GM18870 (cell line): ENCODE measurements at regions not wholly inside any gene's neighbourhood (a gene's known extent, or its start where the extent isn't known, plus 50 kb on each side); places are given as distances from the start of the nearest gene placed in this dataset.

Experiments
- ATAC-seq: cut with Tn5 transposase; IDR thresholded peaks from one replicate; pipeline ENCODE4 v1.9.1; 2021; ENCODE audit warnings: moderate library complexity; ENCODE audit not compliant: unreplicated experiment

GRCh38 chr10:128630787-128631252 is 504.6 kb upstream of the MKI67 start:
- ATAC-seq, result no peak

GRCh38 chr10:128631801-128632241 is 505.6 kb upstream of the MKI67 start:
- ATAC-seq, result no peak

GRCh38 chr10:128632694-128633093 is 506.5 kb upstream of the MKI67 start:
- ATAC-seq, result no peak

GRCh38 chr10:128633864-128634540 is 507.8 kb upstream of the MKI67 start:
- ATAC-seq, result no peak

GRCh38 chr10:128642023-128642422 is 515.8 kb upstream of the MKI67 start:
- ATAC-seq, result no peak

GRCh38 chr10:128642502-128642901 is 516.3 kb upstream of the MKI67 start:
- no peak for ATAC-seq

- ATAC-seq, result no peak
Measured at GRCh38 chr10:128643658-128644057, 517.4 kb upstream of the MKI67 start.

GRCh38 chr10:128645486-128645885 is 519.3 kb upstream of the MKI67 start:
- ATAC-seq, result no peak

GRCh38 chr10:128646956-128647355 is 520.7 kb upstream of the MKI67 start:
- ATAC-seq, result no peak

GRCh38 chr10:128657548-128657947 is 531.3 kb upstream of the MKI67 start:
- ATAC-seq, result no peak

- ATAC-seq, result no peak
Measured at GRCh38 chr10:128660726-128661125, 534.5 kb upstream of the MKI67 start.

- ATAC-seq, result no peak
Measured at GRCh38 chr10:128661404-128662197, 535.4 kb upstream of the MKI67 start.

- ATAC-seq, result no peak
Measured at GRCh38 chr10:128662520-128662919, 536.3 kb upstream of the MKI67 start.

GRCh38 chr10:128664729-128665128 is 538.5 kb upstream of the MKI67 start:
- ATAC-seq, result no peak

GRCh38 chr10:128675405-128675804 is 549.2 kb upstream of the MKI67 start:
- no peak for ATAC-seq

- ATAC-seq, result no peak
Measured at GRCh38 chr10:128680116-128680515, 553.9 kb upstream of the MKI67 start.

- ATAC-seq, result no peak
Measured at GRCh38 chr10:128684215-128684614, 558.0 kb upstream of the MKI67 start.

- ATAC-seq, result no peak
Measured at GRCh38 chr10:128686630-128687278, 560.5 kb upstream of the MKI67 start.

- ATAC-seq, result no peak
Measured at GRCh38 chr10:128687408-128687807, 561.2 kb upstream of the MKI67 start.

GRCh38 chr10:128687927-128688549 is 561.8 kb upstream of the MKI67 start:
- no peak for ATAC-seq

GRCh38 chr10:128689667-128690066 is 563.4 kb upstream of the MKI67 start:
- no peak for ATAC-seq
